ENCODE measurements at regions not wholly inside any gene's neighbourhood (a gene's known extent, or its start where the extent isn't known, plus 50 kb on each side); places are given as distances from the start of the nearest gene placed in this dataset.

DNA sequence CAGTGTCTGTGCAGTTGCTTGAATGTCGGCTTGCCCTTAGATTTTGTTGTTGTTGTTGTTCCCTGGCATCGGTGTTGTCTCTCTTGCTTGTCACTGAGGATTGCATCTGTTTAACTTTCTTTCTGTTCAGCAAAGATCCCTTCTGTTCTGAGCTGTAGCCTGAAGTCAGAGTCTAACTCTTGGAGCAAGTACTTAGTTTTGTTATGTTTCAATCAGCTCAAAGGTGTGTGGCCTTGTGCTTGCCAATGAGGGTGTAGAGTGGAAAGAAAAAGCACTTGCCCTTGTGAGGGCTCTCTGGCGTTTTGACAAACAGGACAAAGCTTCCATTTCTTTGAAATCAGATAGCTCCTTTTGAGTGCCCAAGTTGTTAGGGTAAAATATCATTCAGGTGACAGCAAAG lies 757.1 kb upstream of the CDH7 start:
- H3K9me3 ChIP-seq (ENCODE audit: control insufficient read depth in 1 of 2, low read length in 2 of 2) = no peaks in the 10 kb centered on the region
- peaks cover 0 to 18% (median 4%) of the 10 kb centered on the region in 8 donors for H3K9me3 Mint-ChIP-seq
- H3K4me1 Mint-ChIP-seq = no peaks in the 10 kb centered on the region
- H3K27me3 ChIP-seq (ENCODE audit: insufficient read depth, low read length) = no peaks in the 10 kb centered on the region
- H3K36me3 Mint-ChIP-seq = no peaks in the 10 kb centered on the region
- no peak overlapping the region for H3K4me3 Mint-ChIP-seq
- intact Hi-C loops (cut with micrococcal nuclease) = no loop called here
- no peaks in the 10 kb centered on the region for H3K36me3 ChIP-seq (ENCODE audit: insufficient read depth, low read length)
- DNase-seq = no peak
- H3K27me3 Mint-ChIP-seq = no peaks in the 10 kb centered on the region
- no peaks in the 10 kb centered on the region for H3K4me1 ChIP-seq (ENCODE audit: insufficient read depth, low read length)
- no peak overlapping the region for H3K27ac Mint-ChIP-seq
- H3K4me3 ChIP-seq (ENCODE audit: low read length in 2 of 2) = no peak overlapping the region
- ChIA-PET CTCF (ENCODE audit: partially characterized antibody) (no interaction called here), POLR2A (ENCODE audit: partially characterized antibody) (no interaction called here)
- H3K27ac ChIP-seq (ENCODE audit: low read depth, low read length) = no peak overlapping the region

DNA sequence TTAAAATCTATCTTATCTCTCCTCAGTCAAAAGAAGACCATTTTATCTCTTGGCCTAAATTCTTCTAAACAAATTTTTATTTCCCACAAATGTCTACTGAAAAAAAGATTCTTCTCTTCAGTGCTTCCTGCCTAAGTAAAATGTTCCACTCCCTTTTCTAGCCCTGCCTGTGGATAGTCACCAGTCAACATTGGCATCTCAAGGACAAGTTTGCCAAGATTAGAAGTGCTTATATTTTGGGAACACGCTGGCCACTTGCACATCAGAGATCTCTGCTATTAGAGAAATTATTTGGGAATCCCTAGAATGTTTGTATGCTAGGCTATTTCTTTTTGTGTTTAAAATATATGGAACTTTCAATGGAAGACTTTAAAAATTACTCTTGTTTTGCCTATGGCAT lies 758.2 kb upstream of the CDH7 start:
- no peak overlapping the region for H3K27ac Mint-ChIP-seq
- no peaks in the 10 kb centered on the region for H3K27me3 Mint-ChIP-seq
- H3K36me3 ChIP-seq (ENCODE audit: insufficient read depth, low read length) = no peaks in the 10 kb centered on the region
- H3K4me1 Mint-ChIP-seq = no peaks in the 10 kb centered on the region
- ChIA-PET POLR2A (ENCODE audit: partially characterized antibody) (no interaction called here), CTCF (ENCODE audit: partially characterized antibody) (no interaction called here)
- no peak overlapping the region for H3K4me3 Mint-ChIP-seq
- H3K9me3 ChIP-seq (ENCODE audit: control insufficient read depth in 1 of 2, low read length in 2 of 2) = no peaks in the 10 kb centered on the region
- H3K27me3 ChIP-seq (ENCODE audit: insufficient read depth, low read length) = no peaks in the 10 kb centered on the region
- no peak overlapping the region for H3K27ac ChIP-seq (ENCODE audit: low read depth, low read length)
- peaks cover 0 to 14% (median 4%) of the 10 kb centered on the region in 8 donors for H3K9me3 Mint-ChIP-seq
- no peaks in the 10 kb centered on the region for H3K36me3 Mint-ChIP-seq
- intact Hi-C loops (cut with micrococcal nuclease) = no loop called here
- no peak overlapping the region for H3K4me3 ChIP-seq (ENCODE audit: low read length in 2 of 2)
- H3K4me1 ChIP-seq (ENCODE audit: insufficient read depth, low read length) = no peaks in the 10 kb centered on the region
- DNase-seq = no peak

DNA sequence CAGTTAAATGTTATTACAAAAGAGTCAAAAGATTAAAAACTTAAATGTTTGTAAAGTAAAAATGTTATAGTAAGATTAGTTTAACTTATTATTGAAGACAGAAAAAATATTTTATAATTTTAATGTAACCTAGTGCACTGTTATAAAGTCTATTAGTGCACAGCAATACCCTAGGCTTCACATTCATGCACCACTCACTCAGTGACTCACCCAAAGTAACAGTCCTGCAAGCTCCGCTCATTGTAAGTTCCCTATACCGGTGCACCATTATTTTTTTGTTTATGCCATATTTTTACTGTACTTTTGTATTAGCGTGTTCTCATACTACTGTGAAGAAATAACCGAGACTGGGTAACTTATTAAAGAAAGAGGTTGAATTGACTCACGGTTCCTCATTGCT lies 759.7 kb upstream of the CDH7 start:
- H3K27me3 Mint-ChIP-seq = no peaks in the 10 kb centered on the region
- no peak overlapping the region for H3K4me3 Mint-ChIP-seq
- H3K9me3 Mint-ChIP-seq = peaks cover 0 to 14% (median 4%) of the 10 kb centered on the region in 8 donors
- no peak for DNase-seq
- no peaks in the 10 kb centered on the region for H3K36me3 Mint-ChIP-seq
- CTCF ChIA-PET (ENCODE audit: partially characterized antibody) = no interaction called here
- intact Hi-C loops (cut with micrococcal nuclease) = no loop called here
- Histone ChIP-seq H3K4me1 (ENCODE audit: insufficient read depth, low read length) (no peaks in the 10 kb centered on the region), H3K4me3 (ENCODE audit: low read length in 2 of 2) (no peak overlapping the region), H3K9me3 (ENCODE audit: control insufficient read depth in 1 of 2, low read length in 2 of 2) (no peaks in the 10 kb centered on the region), H3K27me3 (ENCODE audit: insufficient read depth, low read length) (no peaks in the 10 kb centered on the region), H3K36me3 (ENCODE audit: insufficient read depth, low read length) (no peaks in the 10 kb centered on the region), H3K27ac (ENCODE audit: low read depth, low read length) (no peak overlapping the region)
- no peak overlapping the region for H3K27ac Mint-ChIP-seq
- no peaks in the 10 kb centered on the region for H3K4me1 Mint-ChIP-seq
- POLR2A ChIA-PET (ENCODE audit: partially characterized antibody) = no interaction called here

DNA sequence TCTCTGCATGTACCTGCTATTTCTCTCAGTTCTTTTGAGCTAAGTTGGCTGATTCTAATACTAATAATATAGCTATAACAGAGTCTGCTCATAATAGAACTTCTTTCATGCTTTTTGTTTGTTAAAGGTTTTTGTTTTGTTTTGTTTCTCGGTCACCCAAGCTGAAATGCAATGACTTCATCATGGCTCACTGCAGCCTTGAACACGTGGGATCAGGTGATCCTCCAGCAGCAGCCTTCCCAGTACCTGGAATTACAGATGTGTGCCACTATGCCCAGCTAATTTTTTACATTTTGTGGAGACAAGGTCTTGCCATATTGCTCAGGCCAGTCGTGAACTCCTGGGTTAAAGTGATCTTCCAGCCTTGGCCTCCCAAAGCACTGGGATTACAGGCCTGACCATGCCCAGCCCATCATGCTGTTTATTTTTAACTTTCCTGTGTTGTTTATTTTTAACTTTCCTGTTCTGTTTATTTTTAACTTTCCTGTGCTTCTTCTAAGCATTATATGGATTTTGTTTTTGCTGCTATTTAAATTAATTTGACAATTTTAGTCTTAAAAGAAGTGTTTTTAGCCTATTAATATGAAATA lies 763.8 kb upstream of the CDH7 start:
- H3K27ac ChIP-seq (ENCODE audit: low read depth, low read length) = no peak overlapping the region
- Mint-ChIP-seq H3K36me3 (no peaks in the 10 kb centered on the region), H3K4me3 (no peak overlapping the region), H3K4me1 (no peaks in the 10 kb centered on the region), H3K27me3 (no peaks in the 10 kb centered on the region), H3K27ac (no peak overlapping the region), H3K9me3 (peaks cover 0 to 10% (median 4%) of the 10 kb centered on the region in 8 donors)
- ChIA-PET POLR2A (ENCODE audit: partially characterized antibody) (no interaction called here), CTCF (ENCODE audit: partially characterized antibody) (no interaction called here)
- no peaks in the 10 kb centered on the region for H3K27me3 ChIP-seq (ENCODE audit: insufficient read depth, low read length)
- H3K9me3 ChIP-seq (ENCODE audit: control insufficient read depth in 1 of 2, low read length in 2 of 2) = no peaks in the 10 kb centered on the region
- H3K4me3 ChIP-seq (ENCODE audit: low read length in 2 of 2) = no peak overlapping the region
- H3K36me3 ChIP-seq (ENCODE audit: insufficient read depth, low read length) = no peaks in the 10 kb centered on the region
- no peak for DNase-seq
- intact Hi-C loops (cut with micrococcal nuclease) = no loop called here
- no peaks in the 10 kb centered on the region for H3K4me1 ChIP-seq (ENCODE audit: insufficient read depth, low read length)

DNA sequence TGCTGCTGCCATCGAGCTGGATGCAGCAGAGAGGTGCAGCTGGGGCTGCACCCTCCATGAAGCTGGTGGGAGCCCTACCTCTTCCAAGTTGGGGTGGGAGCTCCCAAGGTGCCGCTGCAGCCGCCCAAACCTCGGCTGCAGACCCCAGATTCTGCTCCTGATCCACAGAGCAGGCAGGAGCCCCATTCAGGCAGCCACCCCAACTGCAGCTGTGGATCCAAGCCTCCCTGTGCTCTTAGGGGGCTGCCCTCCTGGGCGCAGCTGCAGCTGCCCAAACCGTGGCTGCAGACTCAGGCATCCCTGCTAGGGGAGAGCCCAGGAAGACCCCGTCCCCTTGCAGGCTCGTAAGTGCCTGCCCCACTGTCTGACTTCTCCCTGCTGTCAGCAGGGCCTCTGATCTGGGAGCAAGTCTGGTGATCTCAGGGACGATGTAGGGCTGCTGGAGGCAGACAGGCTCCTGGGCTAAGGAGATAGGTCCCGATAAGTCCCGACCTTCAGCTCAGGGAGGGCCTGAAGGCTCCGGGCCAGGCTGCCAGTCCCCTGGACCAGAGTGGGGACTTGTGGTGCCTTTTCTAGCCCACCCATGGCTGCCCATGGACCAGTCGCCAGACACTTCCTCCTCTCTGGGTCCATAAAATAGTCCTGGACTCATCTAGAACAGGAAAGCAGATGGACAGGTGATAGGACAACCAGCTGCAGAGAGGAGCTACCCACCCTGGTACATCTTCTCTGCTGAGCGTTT lies 767.1 kb upstream of the CDH7 start:
- no peak for DNase-seq
- H3K4me1 ChIP-seq (ENCODE audit: insufficient read depth, low read length) = no peaks in the 10 kb centered on the region
- no peaks in the 10 kb centered on the region for H3K27me3 ChIP-seq (ENCODE audit: insufficient read depth, low read length)
- POLR2A ChIA-PET (ENCODE audit: partially characterized antibody) = no interaction called here
- H3K27ac ChIP-seq (ENCODE audit: low read depth, low read length) = no peak overlapping the region
- H3K4me3 Mint-ChIP-seq = no peak overlapping the region
- H3K27me3 Mint-ChIP-seq = no peaks in the 10 kb centered on the region
- no peaks in the 10 kb centered on the region for H3K9me3 ChIP-seq (ENCODE audit: control insufficient read depth in 1 of 2, low read length in 2 of 2)
- H3K27ac Mint-ChIP-seq = no peak overlapping the region
- H3K36me3 ChIP-seq (ENCODE audit: insufficient read depth, low read length) = no peaks in the 10 kb centered on the region
- no peaks in the 10 kb centered on the region for H3K4me1 Mint-ChIP-seq
- CTCF ChIA-PET (ENCODE audit: partially characterized antibody) = interaction anchor here (1.2 kb wide), 1 partner anchor 9 kb away, joined by 3 read pairs; no protein-coding TSS in a partner anchor
- H3K9me3 Mint-ChIP-seq = peaks cover 0 to 3% (median 2%) of the 10 kb centered on the region in 8 donors
- no peaks in the 10 kb centered on the region for H3K36me3 Mint-ChIP-seq
- intact Hi-C loops (cut with micrococcal nuclease) = no loop called here
- no peak overlapping the region for H3K4me3 ChIP-seq (ENCODE audit: low read length in 2 of 2)

DNA sequence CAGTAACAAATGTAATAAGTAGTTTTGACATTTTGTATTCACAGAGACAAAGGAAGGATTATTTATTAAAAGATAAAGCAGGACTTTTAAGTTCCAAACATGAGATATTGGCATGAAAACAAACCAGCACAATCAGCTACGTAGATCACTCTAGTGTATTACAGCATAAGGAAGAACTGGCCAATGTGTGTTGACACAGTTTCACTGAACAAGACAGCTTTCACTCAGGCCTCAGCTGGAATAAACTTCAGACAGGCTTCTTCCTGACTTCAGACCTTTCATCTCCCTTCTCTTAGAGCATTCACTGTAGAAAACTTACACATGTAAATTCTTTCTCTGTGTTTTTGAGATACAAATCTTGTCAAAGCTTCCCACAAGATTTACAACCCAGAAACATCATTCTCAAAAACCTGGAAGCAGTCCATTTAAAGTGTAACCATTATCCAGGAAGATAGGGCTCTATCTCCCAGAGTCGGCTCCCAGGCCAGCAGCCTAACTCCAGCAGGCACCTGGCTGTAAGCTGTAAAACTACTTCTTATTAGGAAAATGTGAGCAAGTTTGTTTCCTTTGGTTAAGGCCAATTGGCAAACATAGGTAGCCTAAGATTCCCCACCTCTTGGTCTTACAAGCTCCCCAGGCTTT lies 768.3 kb upstream of the CDH7 start:
- no peaks in the 10 kb centered on the region for H3K36me3 Mint-ChIP-seq
- H3K27ac Mint-ChIP-seq = no peak overlapping the region
- Histone ChIP-seq H3K27ac (ENCODE audit: low read depth, low read length) (no peak overlapping the region), H3K9me3 (ENCODE audit: control insufficient read depth in 1 of 2, low read length in 2 of 2) (no peaks in the 10 kb centered on the region), H3K4me3 (ENCODE audit: low read length in 2 of 2) (no peak overlapping the region), H3K27me3 (ENCODE audit: insufficient read depth, low read length) (no peaks in the 10 kb centered on the region), H3K4me1 (ENCODE audit: insufficient read depth, low read length) (no peaks in the 10 kb centered on the region), H3K36me3 (ENCODE audit: insufficient read depth, low read length) (no peaks in the 10 kb centered on the region)
- POLR2A ChIA-PET (ENCODE audit: partially characterized antibody) = no interaction called here
- DNase-seq = no peak
- peaks cover 0 to 8% (median 2%) of the 10 kb centered on the region in 8 donors for H3K9me3 Mint-ChIP-seq
- H3K4me1 Mint-ChIP-seq = no peaks in the 10 kb centered on the region
- intact Hi-C loops (cut with micrococcal nuclease) = no loop called here
- no peak overlapping the region for H3K4me3 Mint-ChIP-seq
- no peaks in the 10 kb centered on the region for H3K27me3 Mint-ChIP-seq
- CTCF ChIA-PET (ENCODE audit: partially characterized antibody) = no interaction called here

DNA sequence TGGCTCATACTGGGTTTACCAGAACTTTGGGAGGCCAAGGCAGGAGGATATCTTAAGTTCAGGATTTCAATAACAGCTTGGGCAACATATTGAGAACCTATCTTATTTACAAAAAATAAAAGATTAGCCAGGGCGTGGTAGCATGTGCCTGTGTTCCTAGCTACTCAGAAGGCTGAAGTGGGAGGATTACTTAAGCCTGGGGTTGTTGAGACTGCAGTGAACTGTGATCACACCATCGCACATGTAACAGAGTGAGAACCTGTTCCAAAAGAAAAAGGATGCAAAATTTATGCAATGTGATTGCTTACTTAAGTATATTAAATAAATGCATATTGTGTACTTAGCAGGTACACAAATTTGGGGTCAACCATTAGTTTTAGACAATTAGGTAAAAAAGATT lies 768.9 kb upstream of the CDH7 start:
- Histone ChIP-seq H3K27me3 (ENCODE audit: insufficient read depth, low read length) (no peaks in the 10 kb centered on the region), H3K4me3 (ENCODE audit: low read length in 2 of 2) (no peak overlapping the region), H3K4me1 (ENCODE audit: insufficient read depth, low read length) (no peaks in the 10 kb centered on the region), H3K27ac (ENCODE audit: low read depth, low read length) (no peak overlapping the region), H3K9me3 (ENCODE audit: control insufficient read depth in 1 of 2, low read length in 2 of 2) (no peaks in the 10 kb centered on the region), H3K36me3 (ENCODE audit: insufficient read depth, low read length) (no peaks in the 10 kb centered on the region)
- no peaks in the 10 kb centered on the region for H3K36me3 Mint-ChIP-seq
- intact Hi-C loops (cut with micrococcal nuclease) = no loop called here
- H3K4me3 Mint-ChIP-seq = no peak overlapping the region
- peaks cover 0 to 8% (median 2%) of the 10 kb centered on the region in 8 donors for H3K9me3 Mint-ChIP-seq
- DNase-seq = no peak
- no peaks in the 10 kb centered on the region for H3K27me3 Mint-ChIP-seq
- CTCF ChIA-PET (ENCODE audit: partially characterized antibody) = no interaction called here
- H3K4me1 Mint-ChIP-seq = no peaks in the 10 kb centered on the region
- POLR2A ChIA-PET (ENCODE audit: partially characterized antibody) = no interaction called here
- no peak overlapping the region for H3K27ac Mint-ChIP-seq
